GM12872 (cell line): ENCODE measurements at regions not wholly inside any gene's neighbourhood (a gene's known extent, or its start where the extent isn't known, plus 50 kb on each side); places are given as distances from the start of the nearest gene placed in this dataset.

Source experiments
- TF ChIP-seq, protein P1 (sequence below): IDR thresholded peaks from 3 replicates; pipeline ENCODE4 v1.5.1; 2011; ENCODE audit warnings: low read depth, mild to moderate bottlenecking, low read length, moderate library complexity; ENCODE audit not compliant: insufficient read depth

DNA sequence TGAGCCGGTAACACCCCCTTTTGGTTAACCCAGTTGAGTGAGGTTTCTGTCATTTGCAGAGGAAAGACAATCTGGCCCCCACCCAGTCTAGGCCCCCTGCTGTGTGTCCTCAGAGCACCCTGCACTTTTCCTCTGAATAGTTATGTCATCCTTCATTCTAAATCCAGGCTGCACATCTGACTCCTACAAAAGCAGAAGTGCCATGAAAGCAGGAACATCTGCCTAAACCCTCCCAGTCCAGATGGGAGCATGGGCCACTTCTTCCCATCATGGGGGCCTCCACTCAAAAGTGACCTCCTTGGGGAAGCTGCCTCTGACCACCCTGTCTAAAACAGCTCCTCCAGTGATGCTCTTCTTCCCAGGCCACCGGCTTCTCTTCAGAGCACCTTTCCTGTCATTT is 53.7 kb upstream of the HMGXB4 start:
- TF ChIP-seq, protein P1, sequence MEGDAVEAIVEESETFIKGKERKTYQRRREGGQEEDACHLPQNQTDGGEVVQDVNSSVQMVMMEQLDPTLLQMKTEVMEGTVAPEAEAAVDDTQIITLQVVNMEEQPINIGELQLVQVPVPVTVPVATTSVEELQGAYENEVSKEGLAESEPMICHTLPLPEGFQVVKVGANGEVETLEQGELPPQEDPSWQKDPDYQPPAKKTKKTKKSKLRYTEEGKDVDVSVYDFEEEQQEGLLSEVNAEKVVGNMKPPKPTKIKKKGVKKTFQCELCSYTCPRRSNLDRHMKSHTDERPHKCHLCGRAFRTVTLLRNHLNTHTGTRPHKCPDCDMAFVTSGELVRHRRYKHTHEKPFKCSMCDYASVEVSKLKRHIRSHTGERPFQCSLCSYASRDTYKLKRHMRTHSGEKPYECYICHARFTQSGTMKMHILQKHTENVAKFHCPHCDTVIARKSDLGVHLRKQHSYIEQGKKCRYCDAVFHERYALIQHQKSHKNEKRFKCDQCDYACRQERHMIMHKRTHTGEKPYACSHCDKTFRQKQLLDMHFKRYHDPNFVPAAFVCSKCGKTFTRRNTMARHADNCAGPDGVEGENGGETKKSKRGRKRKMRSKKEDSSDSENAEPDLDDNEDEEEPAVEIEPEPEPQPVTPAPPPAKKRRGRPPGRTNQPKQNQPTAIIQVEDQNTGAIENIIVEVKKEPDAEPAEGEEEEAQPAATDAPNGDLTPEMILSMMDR = no peak

DNA sequence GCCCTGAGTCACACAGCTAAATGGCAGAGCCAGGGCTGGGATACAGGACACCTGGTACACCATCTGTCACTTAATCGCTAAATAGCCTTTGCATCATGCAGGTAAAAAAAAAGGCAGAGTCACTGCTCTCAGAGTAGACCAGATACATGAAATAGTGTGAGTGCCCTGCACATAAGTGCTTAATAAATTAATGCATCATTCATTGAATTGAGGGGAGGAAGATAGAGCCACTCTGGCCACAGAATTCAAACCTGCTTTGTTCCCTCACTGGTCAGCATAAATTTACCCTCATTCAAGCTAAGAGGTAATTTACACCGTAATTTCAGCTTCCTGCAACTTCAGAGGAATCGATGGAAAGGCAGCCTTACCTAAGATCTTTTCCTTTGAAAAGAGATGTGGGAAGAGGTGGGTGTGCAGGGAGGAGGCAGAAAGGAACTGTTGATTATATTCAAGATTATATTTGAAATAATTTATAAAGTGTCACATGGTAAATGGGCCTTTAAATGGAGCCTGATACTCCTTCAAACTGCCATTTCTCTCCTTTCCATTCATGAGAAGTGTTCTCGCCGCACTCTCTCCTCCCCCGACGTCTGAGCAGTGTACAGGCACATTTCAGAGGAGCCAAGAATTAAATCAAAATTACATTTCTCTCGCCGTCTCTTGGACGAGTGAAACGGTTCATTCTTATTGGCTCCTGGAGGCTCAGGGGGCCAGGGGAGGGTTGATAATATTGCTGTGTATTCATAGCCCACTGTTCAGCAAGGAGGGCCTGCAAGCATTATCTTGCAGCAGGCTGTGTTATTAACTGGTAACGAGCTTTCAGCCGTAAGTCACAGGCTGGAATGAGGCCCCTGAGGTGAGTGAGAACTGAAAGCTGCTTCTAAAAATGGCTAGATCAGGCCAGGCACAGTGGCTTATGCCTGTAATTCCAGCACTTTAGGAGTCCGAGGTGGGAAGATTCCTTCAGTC is 52.2 kb upstream of the HMGXB4 start:
- TF ChIP-seq, protein P1 = no peak

GRCh38 chr22:35205961-35206360 is 51.3 kb upstream of the HMGXB4 start:
- TF ChIP-seq, protein P1 = no peak

DNA sequence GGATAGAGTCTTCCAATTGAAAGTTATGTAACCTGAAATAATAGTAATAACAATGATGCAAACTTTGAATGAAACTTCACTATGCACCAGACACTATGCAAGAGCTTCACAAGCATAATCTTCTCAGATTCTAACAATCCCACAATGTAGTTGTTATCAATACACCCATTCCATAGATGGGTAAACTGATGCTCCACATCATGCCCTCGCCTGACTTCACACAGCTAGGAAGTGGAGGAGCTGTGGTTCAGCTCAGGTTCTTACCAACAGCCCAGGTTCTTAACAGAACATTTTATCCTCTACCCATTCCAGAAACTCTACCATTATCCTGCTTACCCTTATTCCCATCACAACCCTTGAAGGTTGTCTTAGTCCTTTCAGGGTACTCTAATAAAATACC is 50.4 kb upstream of the HMGXB4 start:
- TF ChIP-seq, protein P1 = no peak
